Medulla oblongata (tissue), 1 donor: ENCODE measurements at regions not wholly inside any gene's neighbourhood (a gene's known extent, or its start where the extent isn't known, plus 50 kb on each side); places are given as distances from the start of the nearest gene placed in this dataset.

Experiments
- DNase-seq: peaks from one replicate; pipeline ENCODE4 v3.0.0-alpha.2; 2015; ENCODE audit errors: extremely low spot score

- DNase-seq, result no peak
Measured at GRCh38 chr2:9156483-9156882, 50.1 kb upstream of the ASAP2 start.

GRCh38 chr2:9154061-9154460, 52.6 kb upstream of the ASAP2 start:
- DNase-seq, result no peak

- no peak for DNase-seq
Measured at GRCh38 chr2:9153643-9153980, 53.0 kb upstream of the ASAP2 start.

GRCh38 chr2:9152975-9153642, 53.5 kb upstream of the ASAP2 start:
- DNase-seq, result no peak

- DNase-seq, result no peak
Measured at GRCh38 chr2:9150906-9151305, 55.7 kb upstream of the ASAP2 start.

- DNase-seq, result no peak
Measured at GRCh38 chr2:9150568-9150900, 56.1 kb upstream of the ASAP2 start.

- no peak for DNase-seq
Measured at GRCh38 chr2:9149726-9150567, 56.7 kb upstream of the ASAP2 start.

- no peak for DNase-seq
Measured at GRCh38 chr2:9149388-9149660, 57.3 kb upstream of the ASAP2 start.

GRCh38 chr2:9146646-9147045, 60.0 kb upstream of the ASAP2 start:
- no peak for DNase-seq

- DNase-seq, result no peak
Measured at GRCh38 chr2:9145752-9146430, 60.7 kb upstream of the ASAP2 start.

GRCh38 chr2:9145109-9145751, 61.4 kb upstream of the ASAP2 start:
- DNase-seq, result no peak

GRCh38 chr2:9144617-9145016, 62.0 kb upstream of the ASAP2 start:
- DNase-seq, result no peak

GRCh38 chr2:9144046-9144445, 62.6 kb upstream of the ASAP2 start:
- DNase-seq, result no peak

- no peak for DNase-seq
Measured at GRCh38 chr2:9143264-9143815, 63.3 kb upstream of the ASAP2 start.

GRCh38 chr2:9142551-9143263, 63.9 kb upstream of the ASAP2 start:
- peak; percentile 83 for DNase-seq

GRCh38 chr2:9141706-9142460, 64.7 kb upstream of the ASAP2 start:
- DNase-seq, result no peak

- no peak for DNase-seq
Measured at GRCh38 chr2:9141091-9141667, 65.4 kb upstream of the ASAP2 start.

GRCh38 chr2:9140645-9141044, 66.0 kb upstream of the ASAP2 start:
- no peak for DNase-seq

GRCh38 chr2:9139491-9140443, 66.8 kb upstream of the ASAP2 start:
- peak; percentile 76 for DNase-seq
